ENCODE measurements at regions not wholly inside any gene's neighbourhood (a gene's known extent, or its start where the extent isn't known, plus 50 kb on each side); places are given as distances from the start of the nearest gene placed in this dataset.

GRCh38 chr4:153034681-153035080 is 98.6 kb downstream of the FHDC1 start:
- intact Hi-C loops (cut with DNase I), result no loop called here
- peak in 1 of 42 donors; percentile 7 for DNase-seq

DNA sequence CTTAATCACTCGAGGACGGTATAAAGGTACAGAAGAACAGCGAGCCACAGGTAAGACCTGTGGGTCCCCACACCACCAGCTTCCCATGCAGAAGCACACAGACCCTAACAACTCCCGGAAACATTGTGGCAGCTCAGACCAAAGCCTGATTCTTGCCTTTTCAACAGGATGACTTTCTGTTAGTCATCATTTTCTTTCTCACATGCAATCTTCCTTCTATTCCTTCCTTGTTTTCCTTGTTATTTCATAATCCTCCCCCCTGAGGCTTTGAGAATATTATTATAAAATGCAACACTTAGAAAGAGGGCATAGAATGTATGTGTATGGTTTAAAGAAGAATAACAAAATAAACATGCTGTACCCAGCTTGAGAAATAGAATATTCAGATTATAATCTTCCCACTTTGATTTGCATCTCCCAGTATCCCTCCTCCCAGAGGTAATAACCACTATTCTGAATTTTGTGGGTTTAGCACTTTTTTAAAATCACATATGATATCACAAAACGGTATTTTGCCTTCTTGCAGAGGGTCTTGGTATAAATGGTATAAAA is 100.9 kb downstream of the FHDC1 start:
- no peak for DNase-seq
- intact Hi-C loops (cut with DNase I), result no loop called here

GRCh38 chr4:153038623-153039311 is 102.6 kb downstream of the FHDC1 start:
- peak in 1 of 42 donors; percentile 15 for DNase-seq
- intact Hi-C loops (cut with DNase I), result no loop called here

DNA sequence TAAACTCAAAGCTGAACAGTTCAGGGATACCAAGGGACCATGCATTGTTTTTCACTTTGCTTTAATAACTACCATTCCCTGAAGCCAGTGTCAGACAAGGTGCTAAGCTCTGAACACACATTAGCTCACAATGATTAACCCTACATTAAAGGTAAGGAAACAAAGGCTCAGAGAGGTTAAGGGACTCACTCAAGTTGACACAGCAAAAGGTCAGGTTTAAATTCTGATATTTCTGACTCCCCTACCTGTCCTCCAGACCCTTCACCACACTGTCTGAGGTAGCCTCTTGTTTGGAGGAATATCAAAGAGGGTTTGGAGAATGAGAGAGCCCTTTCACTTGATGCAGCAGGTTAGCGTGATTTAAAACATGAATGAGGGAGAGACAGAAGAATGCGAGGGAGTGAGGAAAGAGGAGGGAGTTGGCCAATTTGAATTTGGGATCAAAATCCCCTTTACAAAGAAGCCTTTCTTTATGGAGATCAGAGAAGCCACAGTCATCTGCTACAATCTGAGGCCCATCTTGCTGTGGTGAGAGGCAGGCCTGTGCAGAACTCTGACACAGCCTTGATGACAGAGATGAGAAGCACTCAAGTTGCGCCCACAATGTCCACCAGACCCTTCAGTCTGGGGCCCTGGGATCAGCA is 103.5 kb downstream of the FHDC1 start:
- peak in 1 of 42 donors; percentile 33 for DNase-seq
- intact Hi-C loops (cut with DNase I), result no loop called here

GRCh38 chr4:153040677-153041076 is 104.6 kb downstream of the FHDC1 start:
- intact Hi-C loops (cut with DNase I), result no loop called here
- DNase-seq, result peak in 1 of 42 donors; percentile 12

DNA sequence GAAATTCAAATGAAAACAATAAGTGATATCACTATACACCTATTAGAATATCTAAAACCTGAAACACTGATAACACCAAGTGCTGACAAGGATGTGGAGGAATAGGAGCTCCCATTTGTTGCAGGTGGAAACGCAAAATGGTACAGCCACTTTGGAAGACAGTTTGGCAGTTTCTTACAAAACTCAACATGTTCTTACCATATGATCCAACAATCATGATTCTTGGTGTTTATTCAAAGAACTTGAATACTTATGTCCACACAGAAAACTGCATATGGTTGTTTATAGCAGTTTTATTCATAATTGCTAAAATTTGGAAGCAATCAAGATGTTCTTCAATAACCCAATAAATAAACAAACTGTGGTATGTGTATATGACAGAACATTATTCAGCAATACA is 107.9 kb downstream of the FHDC1 start:
- no peak for DNase-seq

GRCh38 chr4:153045111-153045982 is 109.2 kb downstream of the FHDC1 start:
- intact Hi-C loops (cut with DNase I), result no loop called here
- no peak for DNase-seq

More for the DNA sequence above, 107.9 kb downstream of the FHDC1 start:
- intact Hi-C loops (cut with DNase I), result no loop called here

DNA sequence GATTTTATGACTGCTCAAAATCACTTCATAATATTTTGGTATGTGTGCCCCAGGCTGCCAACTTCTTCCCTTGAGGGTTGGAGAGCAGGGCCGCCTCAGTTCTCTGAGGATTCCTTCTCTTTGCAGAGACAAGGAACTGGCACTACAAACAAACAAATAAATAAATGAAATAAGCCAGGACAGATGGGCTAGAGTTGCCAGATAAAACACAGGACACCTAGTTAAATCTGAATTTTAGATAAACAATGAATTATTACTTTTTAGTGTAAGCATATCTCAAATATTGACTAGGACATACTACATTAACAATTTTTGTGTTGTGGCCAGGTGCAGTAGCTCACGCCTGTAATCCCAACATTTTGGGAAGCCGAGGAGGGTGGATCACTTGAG is 122.5 kb downstream of the FHDC1 start:
- DNase-seq, result no peak
- intact Hi-C loops (cut with DNase I), result no loop called here

- no peak for DNase-seq
- intact Hi-C loops (cut with DNase I), result no loop called here
Measured at GRCh38 chr4:153060196-153060595, 124.1 kb downstream of the FHDC1 start.

GRCh38 chr4:153061971-153062370 is 125.8 kb downstream of the FHDC1 start:
- DNase-seq, result no peak
- intact Hi-C loops (cut with DNase I), result no loop called here

GRCh38 chr4:153062652-153063168 is 126.6 kb downstream of the FHDC1 start:
- no peak for DNase-seq
- intact Hi-C loops (cut with DNase I), result no loop called here

GRCh38 chr4:153063490-153063889 is 127.4 kb downstream of the FHDC1 start:
- DNase-seq, result no peak
- intact Hi-C loops (cut with DNase I), result no loop called here

GRCh38 chr4:153064571-153064970 is 128.4 kb downstream of the FHDC1 start:
- no peak for DNase-seq
- intact Hi-C loops (cut with DNase I), result no loop called here

- intact Hi-C loops (cut with DNase I), result no loop called here
- DNase-seq, result no peak
Measured at GRCh38 chr4:153065276-153065675, 129.2 kb downstream of the FHDC1 start.

DNA sequence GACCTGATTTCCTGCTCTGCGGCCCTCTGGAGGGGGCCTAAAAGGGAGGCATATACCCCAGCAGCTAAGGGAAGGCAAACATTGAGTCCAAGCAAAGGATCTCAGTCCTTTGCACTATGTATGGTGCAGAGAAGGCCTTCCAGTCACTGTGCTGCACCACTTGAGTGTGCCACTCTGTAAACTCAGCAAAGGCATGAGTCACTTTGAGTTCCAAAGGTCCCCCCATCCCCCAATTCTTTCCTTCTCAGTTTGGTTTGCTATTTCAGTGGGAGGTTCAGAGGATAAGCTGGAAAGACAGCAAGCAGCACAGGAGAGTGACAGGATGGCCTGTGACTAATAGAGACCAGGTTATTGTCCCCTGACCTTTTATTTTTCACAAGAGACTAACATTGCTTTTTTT is 131.3 kb downstream of the FHDC1 start:
- intact Hi-C loops (cut with DNase I), result no loop called here
- DNase-seq, result no peak

- DNase-seq, result no peak
- intact Hi-C loops (cut with DNase I), result no loop called here
Measured at GRCh38 chr4:153068751-153069150, 132.6 kb downstream of the FHDC1 start.

DNA sequence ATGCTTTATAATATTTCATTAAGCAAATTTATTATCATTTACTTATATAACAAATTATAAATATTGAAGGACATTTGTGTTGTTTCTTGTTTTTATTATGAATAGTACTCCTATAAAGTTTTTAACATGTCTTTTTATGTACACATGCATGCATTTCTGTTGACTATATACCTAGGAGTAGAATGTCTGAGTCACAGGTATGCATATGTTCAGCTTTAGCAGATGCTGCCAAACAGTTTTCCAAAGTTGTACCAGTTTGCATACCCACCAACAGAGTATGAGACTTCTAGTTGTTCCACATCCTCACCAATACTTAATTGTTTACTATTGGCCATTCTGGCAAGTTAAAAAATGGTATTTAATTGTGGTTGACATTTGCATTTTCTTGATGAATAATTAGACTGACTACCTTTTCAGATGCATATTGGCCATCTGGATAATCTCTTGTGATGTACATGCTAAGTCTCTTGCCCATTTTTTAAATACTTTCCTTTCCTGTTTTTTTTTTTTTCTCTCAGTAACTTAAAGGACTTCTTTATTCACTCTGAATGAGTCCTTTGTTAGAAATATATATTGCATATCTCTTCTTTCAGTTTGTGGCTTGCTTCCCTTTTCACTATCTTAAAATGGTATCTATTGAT is 132.2 kb upstream of the TRIM2 start:
- no peak for DNase-seq
- intact Hi-C loops (cut with DNase I), result no loop called here

GRCh38 chr4:153072661-153073060 is 131.6 kb upstream of the TRIM2 start:
- intact Hi-C loops (cut with DNase I), result no loop called here
- DNase-seq, result no peak

DNA sequence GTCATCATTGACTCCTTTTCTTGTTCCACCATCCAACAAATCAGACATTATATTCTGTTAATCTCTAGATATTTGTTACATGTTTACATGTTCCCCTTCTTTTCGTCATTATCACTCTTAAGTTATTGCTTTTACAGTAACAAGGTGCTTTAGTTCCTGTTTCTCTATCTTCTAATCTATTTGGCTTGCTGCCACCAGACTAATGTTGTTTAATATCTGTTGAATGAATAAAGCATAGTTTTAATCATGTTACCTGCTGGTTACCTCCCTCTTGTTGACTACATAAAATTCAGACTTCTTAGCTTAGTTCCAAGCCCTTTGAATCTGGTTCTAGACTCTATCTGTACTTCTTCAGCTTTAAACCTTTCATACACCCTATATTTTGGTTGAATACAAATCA is 129.8 kb upstream of the TRIM2 start:
- intact Hi-C loops (cut with DNase I), result no loop called here
- DNase-seq, result no peak

Data from head of caudate nucleus (tissue), 42 donors.